GM12891 (cell line): ENCODE measurements at regions not wholly inside any gene's neighbourhood (a gene's known extent, or its start where the extent isn't known, plus 50 kb on each side); places are given as distances from the start of the nearest gene placed in this dataset.

Experiments used
- DNase-seq: peaks from one replicate; pipeline ENCODE4 v3.0.0; 2011; ENCODE audit warnings: low spot score; ENCODE audit not compliant: insufficient read length
- FAIRE-seq: peaks from 2 replicates; lab custom pipeline; 2011; peaks lifted over from hg19 to GRCh38; lab: Jason Lieb, UNC
- PAX5 ChIP-seq: IDR thresholded peaks from 2 replicates; pipeline ENCODE4 v1.6.1; 2011; ENCODE audit warnings: low read length, moderate library complexity, mild to moderate bottlenecking; ENCODE audit not compliant: insufficient read depth, severe bottlenecking
- POLR2A ChIP-seq: IDR thresholded peaks from 2 replicates; pipeline ENCODE4 v1.6.1; 2011; ENCODE audit warnings: low read depth, low read length, control low read depth
- POLR2AphosphoS5 ChIP-seq: IDR thresholded peaks from 2 replicates; pipeline ENCODE4 v1.6.1; 2011; ENCODE audit warnings: low read depth, low read length, control low read depth
- POU2F2 ChIP-seq: IDR thresholded peaks from 2 replicates; pipeline ENCODE4 v1.6.1; 2011; ENCODE audit warnings: low read depth, mild to moderate bottlenecking, control low read depth, low read length, moderate library complexity
- SPI1 ChIP-seq: IDR thresholded peaks from 2 replicates; pipeline ENCODE4 v1.6.1; 2011; ENCODE audit warnings: low read depth, low read length, control low read depth
- TAF1 ChIP-seq: IDR thresholded peaks from 2 replicates; pipeline ENCODE4 v1.6.1; 2011; ENCODE audit warnings: low read depth, low read length, control low read depth

DNA sequence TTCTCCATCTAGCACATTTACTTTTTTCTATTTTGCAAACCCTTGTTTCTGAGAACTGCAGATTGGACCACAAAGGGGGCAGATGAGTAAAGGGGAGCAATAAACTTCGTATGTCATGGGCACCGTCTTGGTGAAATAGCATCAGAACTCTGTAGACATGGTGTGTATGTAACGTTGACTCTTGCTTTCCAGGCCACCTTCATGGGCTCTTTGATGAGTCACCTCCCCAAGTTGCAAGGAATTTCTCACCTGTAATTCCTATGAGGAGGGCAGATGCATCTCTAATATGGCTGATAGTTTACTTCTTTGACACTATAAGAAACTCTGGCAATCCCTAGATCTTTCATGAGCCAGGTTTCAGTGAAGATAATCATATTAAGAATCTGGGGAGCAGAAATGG lies 163.4 kb upstream of the PLPPR1 start:
- DNase-seq: no peak
- TF ChIP-seq POLR2AphosphoS5 (no peak), SPI1 (no peak), PAX5 (no peak), TAF1 (no peak), POU2F2 (no peak), POLR2A (no peak)
- FAIRE-seq: no peak

DNA sequence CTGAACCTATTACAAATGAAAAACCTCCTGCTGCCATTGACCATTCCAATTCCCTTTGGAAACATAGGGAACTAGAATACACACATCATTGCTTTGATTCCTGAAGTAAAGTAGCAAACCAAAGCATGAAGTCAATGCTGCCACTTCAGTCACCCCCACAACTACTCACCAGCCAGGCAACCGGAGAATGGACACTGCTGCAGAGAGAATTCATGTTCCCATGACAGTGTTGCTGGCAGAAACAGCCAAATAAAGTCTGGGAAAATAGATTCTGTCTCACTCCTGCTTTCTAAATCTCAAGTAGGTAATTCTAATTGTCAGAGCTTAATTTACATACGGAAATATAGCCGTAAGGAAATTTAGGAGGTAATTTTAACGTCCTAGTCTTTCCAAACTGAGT lies 162.9 kb upstream of the PLPPR1 start:
- DNase-seq (no peak), FAIRE-seq (no peak)
- no peak for TF ChIP-seq PAX5
- no peak for TF ChIP-seq SPI1
- TF ChIP-seq POU2F2: no peak
- TF ChIP-seq POLR2A: no peak
- TF ChIP-seq TAF1: no peak
- TF ChIP-seq POLR2AphosphoS5: no peak

DNA sequence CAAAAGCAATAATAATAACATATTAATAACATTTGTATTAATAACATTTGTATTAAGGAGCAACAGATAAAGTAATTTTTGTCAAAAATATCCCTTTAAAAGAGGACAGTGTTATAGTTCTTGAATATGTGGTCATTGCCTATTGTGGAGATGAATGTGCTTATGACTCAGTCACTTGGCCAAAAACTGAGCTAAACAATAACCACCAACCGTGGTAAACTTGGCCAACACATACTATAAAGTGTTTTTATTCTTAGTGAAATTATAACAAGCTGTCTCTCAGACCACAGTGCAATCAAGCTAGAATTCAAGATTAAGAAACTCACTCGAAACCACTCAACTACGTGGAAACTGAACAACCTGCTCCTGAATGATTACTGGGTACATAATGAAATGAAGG lies 159.2 kb upstream of the PLPPR1 start:
- DNase-seq (no peak), FAIRE-seq (no peak)
- no peak for TF ChIP-seq TAF1
- no peak for TF ChIP-seq POU2F2
- TF ChIP-seq POLR2A: no peak
- TF ChIP-seq POLR2AphosphoS5: no peak
- TF ChIP-seq SPI1: no peak

DNA sequence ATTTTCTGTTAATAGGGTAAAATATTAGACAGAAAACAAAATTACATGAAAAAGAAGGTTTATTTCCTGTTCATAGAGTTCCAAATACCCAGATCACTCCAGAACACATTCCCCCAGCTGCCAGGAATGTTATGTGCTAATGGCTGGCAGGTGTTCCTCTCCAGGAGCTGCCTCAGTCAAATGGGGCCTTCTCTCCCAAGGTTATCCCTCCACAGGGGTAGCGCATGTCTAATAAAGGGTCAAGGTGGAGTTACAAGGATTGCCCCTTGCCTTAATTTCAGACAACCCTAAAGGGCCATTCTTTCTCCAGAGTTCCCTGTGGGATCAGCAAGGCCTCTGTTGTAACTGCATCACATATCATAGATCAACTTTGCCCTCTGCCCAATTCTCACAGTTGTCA lies 148.6 kb upstream of the PLPPR1 start:
- FAIRE-seq (no peak), DNase-seq (no peak)
- no peak for TF ChIP-seq PAX5
- TF ChIP-seq TAF1: no peak
- no peak for TF ChIP-seq POU2F2
- no peak for TF ChIP-seq POLR2AphosphoS5
- TF ChIP-seq SPI1: no peak
- TF ChIP-seq POLR2A: no peak

DNA sequence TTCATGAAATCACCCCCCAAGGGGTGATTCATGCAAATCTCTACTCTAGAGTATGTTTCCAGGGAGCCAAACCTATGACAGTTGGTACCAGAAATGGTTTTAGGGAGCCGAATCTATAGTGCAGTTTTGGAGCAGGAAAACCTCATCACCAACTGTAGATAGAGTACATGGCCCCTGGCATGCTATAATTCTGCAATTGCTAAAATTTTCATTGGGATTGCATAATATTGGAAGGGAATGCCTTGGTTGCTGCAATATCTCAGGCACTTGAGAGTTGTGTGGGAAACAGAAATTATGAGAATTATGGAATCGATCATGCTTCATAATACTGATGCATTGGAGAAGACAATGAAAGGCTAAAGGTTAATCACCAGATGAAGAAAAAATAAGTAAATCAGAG lies 148.2 kb upstream of the PLPPR1 start:
- TF ChIP-seq POU2F2 (no peak), PAX5 (no peak), TAF1 (no peak), POLR2A (no peak), POLR2AphosphoS5 (no peak), SPI1 (no peak)
- FAIRE-seq (no peak), DNase-seq (no peak)

DNA sequence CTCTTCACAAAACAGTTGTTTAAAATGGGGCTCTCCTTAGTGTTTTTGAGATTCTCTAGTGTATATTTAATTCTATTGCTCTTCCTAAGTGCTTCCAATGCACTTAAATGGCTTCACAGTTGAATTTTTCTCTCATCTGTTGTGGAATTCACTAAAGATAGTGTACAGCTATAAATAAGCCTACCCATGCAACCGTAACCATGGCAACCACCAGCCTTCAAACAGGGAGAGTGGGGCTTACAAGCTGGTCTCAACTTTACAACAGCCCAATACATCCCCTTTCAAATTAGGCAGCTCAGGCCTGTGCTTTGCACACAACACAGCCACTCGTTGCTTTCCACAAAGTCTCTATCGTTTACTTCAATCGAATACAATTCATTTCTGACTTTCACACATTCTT lies 144.0 kb upstream of the PLPPR1 start:
- FAIRE-seq: no peak
- TF ChIP-seq PAX5 (no peak), SPI1 (no peak), TAF1 (no peak), POLR2A (no peak), POLR2AphosphoS5 (no peak)
- no peak for DNase-seq

DNA sequence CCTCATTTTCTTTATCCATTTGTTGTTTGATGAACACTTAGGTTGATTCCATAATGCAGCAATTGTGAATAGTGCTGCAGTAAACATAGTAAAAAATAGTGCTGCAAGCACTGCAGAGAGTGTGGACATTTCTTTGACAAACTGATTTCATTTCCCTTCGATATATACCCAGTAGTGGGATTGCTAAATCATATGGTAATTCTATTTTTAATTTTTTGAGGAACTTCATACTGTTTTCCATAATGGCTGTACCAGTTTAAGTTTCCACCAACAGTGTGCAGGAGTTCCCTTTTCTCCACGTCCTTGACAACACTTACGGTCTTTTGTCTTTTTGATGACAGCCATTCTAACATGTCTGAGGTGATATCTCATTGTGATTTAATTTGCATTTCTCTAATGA lies 138.2 kb upstream of the PLPPR1 start:
- FAIRE-seq (no peak), DNase-seq (no peak)
- TF ChIP-seq SPI1 (no peak), POLR2AphosphoS5 (no peak)

DNA sequence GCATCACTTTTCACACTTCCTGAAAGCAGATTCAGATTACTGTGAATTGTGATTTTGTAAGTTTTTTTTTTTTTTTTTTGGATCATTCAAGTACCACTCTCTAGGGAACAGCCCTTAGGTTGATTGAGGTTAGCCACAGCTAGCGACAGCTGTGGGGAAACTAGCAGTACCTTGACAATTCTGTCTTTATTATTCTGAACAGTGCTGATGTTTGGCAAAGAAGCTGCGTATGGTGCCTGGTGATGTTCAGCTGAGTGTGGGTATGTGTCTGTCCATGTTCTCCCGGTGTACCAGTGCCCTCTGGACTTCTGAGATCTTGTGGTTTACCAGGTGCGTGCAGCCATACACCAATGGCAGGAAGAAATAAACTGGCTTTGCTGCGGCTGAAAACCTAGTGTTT lies 117.3 kb upstream of the PLPPR1 start:
- DNase-seq (no peak), FAIRE-seq (no peak)
- TF ChIP-seq PAX5 (no peak), POLR2A (no peak), POU2F2 (no peak), TAF1 (no peak), POLR2AphosphoS5 (no peak), SPI1 (no peak)

DNA sequence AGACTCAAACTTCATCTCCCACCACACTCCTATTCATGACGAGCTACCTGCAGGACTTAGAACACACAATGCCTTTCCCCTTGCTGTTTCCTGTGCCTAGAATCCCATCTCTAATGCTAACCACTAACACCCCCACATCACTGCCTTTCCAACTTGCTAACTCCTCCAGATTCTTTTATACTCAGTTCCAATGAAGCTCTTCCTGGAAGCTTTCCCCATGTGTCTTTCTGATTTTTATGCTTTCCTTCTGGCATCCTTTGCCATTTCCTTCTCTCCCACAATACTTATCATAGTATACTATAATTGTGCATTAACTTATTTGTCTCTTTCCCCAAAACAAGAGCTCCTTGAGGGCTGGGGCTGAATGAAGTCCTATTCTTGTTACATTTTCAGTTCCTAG lies 115.3 kb upstream of the PLPPR1 start:
- FAIRE-seq: no peak
- TF ChIP-seq POLR2AphosphoS5 (no peak), TAF1 (no peak), POU2F2 (no peak), PAX5 (no peak), SPI1 (no peak), POLR2A (no peak)
- no peak for DNase-seq

DNA sequence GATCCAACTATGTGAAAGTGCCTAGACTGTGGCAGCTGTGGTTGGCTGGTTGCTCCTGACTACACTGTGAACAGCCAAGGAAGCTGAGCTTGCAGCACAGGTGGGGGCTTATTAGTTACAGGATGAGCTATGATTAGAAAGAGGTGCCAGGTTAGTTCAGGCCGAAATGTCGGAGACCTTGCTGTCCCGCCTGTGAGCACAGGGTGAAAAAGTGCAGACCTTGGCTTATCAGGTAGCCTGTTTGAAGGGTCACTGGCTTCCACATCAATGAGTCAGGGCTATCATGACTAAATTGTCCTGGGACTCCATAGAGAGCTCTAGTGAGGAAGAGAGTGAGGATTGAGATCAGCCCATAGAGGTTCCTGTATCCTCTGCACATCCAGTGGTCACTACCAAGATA lies 114.3 kb upstream of the PLPPR1 start:
- no peak for TF ChIP-seq POU2F2
- TF ChIP-seq TAF1: no peak
- TF ChIP-seq PAX5: no peak
- TF ChIP-seq SPI1: no peak
- no peak for TF ChIP-seq POLR2A
- no peak for TF ChIP-seq POLR2AphosphoS5
- DNase-seq (no peak), FAIRE-seq (no peak)
